ENCODE measurements at regions not wholly inside any gene's neighbourhood (a gene's known extent, or its start where the extent isn't known, plus 50 kb on each side); places are given as distances from the start of the nearest gene placed in this dataset.

GRCh38 chr2:20523073-20523798 lies 76.4 kb downstream of the RHOB start:
- H3K27me3 ChIP-seq (ENCODE audit: control insufficient read depth, insufficient read depth, low read length), result no peaks in the 10 kb centered on the region
- H3K4me3 ChIP-seq (ENCODE audit: low read depth, low read length), result no peak overlapping the region
- H3K36me3 ChIP-seq (ENCODE audit: control insufficient read depth, insufficient read depth, low read length), result no peaks in the 10 kb centered on the region
- ChIA-PET CTCF (interaction anchor here (1.0 kb wide), 1 partner anchor 21 kb away, joined by 3 read pairs; no protein-coding TSS in a partner anchor), POLR2A (no interaction called here)
- DNase-seq (ENCODE audit: low read depth), result no peak
- TF ChIP-seq, protein P1, sequence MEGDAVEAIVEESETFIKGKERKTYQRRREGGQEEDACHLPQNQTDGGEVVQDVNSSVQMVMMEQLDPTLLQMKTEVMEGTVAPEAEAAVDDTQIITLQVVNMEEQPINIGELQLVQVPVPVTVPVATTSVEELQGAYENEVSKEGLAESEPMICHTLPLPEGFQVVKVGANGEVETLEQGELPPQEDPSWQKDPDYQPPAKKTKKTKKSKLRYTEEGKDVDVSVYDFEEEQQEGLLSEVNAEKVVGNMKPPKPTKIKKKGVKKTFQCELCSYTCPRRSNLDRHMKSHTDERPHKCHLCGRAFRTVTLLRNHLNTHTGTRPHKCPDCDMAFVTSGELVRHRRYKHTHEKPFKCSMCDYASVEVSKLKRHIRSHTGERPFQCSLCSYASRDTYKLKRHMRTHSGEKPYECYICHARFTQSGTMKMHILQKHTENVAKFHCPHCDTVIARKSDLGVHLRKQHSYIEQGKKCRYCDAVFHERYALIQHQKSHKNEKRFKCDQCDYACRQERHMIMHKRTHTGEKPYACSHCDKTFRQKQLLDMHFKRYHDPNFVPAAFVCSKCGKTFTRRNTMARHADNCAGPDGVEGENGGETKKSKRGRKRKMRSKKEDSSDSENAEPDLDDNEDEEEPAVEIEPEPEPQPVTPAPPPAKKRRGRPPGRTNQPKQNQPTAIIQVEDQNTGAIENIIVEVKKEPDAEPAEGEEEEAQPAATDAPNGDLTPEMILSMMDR (IDR thresholded peaks at IDR 0.05; ENCODE audit: insufficient read depth, low read depth, low read length), result no peak

DNA sequence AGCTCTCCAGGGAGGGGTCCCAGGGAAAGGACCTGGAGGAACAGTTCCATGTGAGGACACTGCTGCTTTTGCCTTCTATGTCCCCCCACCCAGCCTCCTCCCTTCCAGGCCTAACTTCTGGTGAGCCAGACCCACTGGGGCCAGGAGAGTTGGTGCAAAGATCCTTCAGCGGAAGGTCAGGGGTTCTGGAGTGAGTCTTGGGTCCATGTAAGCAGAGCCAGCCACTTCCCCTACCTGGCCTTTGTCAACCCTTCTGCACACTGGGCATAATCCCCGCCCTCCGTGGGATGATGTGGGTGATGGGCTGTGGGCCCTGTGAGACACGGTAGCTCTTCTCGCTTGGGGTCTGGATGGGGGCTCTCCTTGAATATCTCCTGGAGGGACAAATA lies 76.9 kb downstream of the RHOB start:
- ChIA-PET CTCF (interaction anchor here (1.0 kb wide), 1 partner anchor 21 kb away, joined by 3 read pairs; no protein-coding TSS in a partner anchor), POLR2A (no interaction called here)
- DNase-seq (ENCODE audit: low read depth), result no peak
- Histone ChIP-seq H3K27me3 (ENCODE audit: control insufficient read depth, insufficient read depth, low read length) (no peaks in the 10 kb centered on the region), H3K4me3 (ENCODE audit: low read depth, low read length) (no peak overlapping the region), H3K36me3 (ENCODE audit: control insufficient read depth, insufficient read depth, low read length) (no peaks in the 10 kb centered on the region)
- TF ChIP-seq, protein P1 (IDR thresholded peaks at IDR 0.05; ENCODE audit: insufficient read depth, low read depth, low read length), result no peak

- TF ChIP-seq, protein P1 (IDR thresholded peaks at IDR 0.05; ENCODE audit: insufficient read depth, low read depth, low read length), result no peak
- Histone ChIP-seq H3K27me3 (ENCODE audit: control insufficient read depth, insufficient read depth, low read length) (no peaks in the 10 kb centered on the region), H3K4me3 (ENCODE audit: low read depth, low read length) (no peak overlapping the region), H3K36me3 (ENCODE audit: control insufficient read depth, insufficient read depth, low read length) (no peaks in the 10 kb centered on the region)
- ChIA-PET POLR2A (no interaction called here), CTCF (interaction anchor here (2.4 kb wide), 1 partner anchor 8 kb away, joined by 8 read pairs; no protein-coding TSS in a partner anchor)
- DNase-seq (ENCODE audit: low read depth), result no peak
Measured at GRCh38 chr2:20524412-20525040, 77.7 kb downstream of the RHOB start.

DNA sequence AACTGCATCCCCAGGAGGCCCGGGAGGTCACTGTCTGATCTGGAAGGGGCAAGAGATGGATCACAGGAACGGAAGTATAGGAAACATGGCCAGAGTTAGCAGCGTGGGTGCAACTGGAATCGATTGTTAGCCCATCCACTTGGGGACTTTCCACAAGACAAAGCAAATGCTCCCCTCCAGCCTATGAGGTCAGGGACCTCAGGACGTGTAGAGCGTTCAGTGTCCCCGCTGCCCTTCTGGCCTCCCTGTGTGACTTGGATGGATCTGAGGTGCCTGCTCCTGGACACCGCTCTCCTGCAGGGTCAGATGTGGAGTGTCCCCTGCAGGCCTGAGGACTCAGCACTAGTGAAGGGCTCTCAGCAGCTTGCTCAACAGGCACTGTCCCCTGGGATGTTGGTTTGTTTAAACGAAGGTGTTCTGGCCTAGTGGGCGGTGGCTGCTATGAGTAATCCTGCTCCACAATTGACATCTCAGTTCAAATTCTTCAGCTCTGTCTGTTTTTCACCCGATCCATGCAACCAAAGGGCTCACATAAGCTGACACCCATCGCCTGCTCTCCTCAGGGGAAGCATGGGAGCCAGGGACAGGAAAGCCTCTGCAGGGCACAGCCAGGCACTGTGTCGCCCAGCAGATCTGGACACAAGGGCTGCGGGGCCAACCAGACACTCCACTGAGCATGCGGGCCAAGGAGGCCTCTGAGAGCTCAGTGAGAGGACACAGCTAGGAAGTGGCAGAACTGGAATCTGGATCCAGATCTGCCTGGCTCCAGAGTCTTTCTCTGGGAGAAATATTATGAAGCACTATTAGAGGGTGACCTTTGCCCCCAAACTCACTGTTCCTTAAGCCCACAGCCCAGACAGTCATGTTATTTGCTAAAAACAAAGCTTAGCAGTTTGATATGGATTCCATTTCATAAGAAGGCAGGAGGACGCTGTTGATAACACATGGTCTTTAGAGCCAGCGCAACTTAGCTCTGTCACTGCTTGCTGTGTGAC lies 78.5 kb downstream of the RHOB start:
- POLR2A ChIA-PET, result no interaction called here
- CTCF ChIA-PET, result interaction anchor here (1.1 to 2.4 kb wide), 3 partner anchors 9 to 28 kb away, joined by 3 to 8 read pairs (median 5); no protein-coding TSS in a partner anchor
- H3K36me3 ChIP-seq (ENCODE audit: control insufficient read depth, insufficient read depth, low read length), result no peaks in the 10 kb centered on the region
- TF ChIP-seq, protein P1 (IDR thresholded peaks at IDR 0.05; ENCODE audit: insufficient read depth, low read depth, low read length), result no peak
- no peaks in the 10 kb centered on the region for H3K27me3 ChIP-seq (ENCODE audit: control insufficient read depth, insufficient read depth, low read length)
- no peak for DNase-seq (ENCODE audit: low read depth)
- no peak overlapping the region for H3K4me3 ChIP-seq (ENCODE audit: low read depth, low read length)
